Left lung (tissue), 4 donors: ENCODE measurements at regions not wholly inside any gene's neighbourhood (a gene's known extent, or its start where the extent isn't known, plus 50 kb on each side); places are given as distances from the start of the nearest gene placed in this dataset.

Source experiments
- ATAC-seq: fragments of 200-7000 bp; cut with Tn5 transposase; one replicate; pipeline ENCODE4 v1.9.1; 2020; ENCODE audit warnings: moderate library complexity
- DNase-seq, 4 donors: peaks; one replicate each; pipeline ENCODE4 v3.0.0-alpha.2; 2013 to 2020
- H3K27ac ChIP-seq, 2 donors: fragments of 200-600 bp; sonication (generic) in 1 of 2; one replicate each; pipeline versions ENCODE4 v1.5.0 to v1.8.0; 2020 to 2021
- H3K27me3 ChIP-seq, 2 donors: fragments of 200-600 bp; sonication (generic) in 1 of 2; one replicate each; pipeline versions ENCODE4 v1.5.0 to v1.8.0; 2020 to 2021
- H3K36me3 ChIP-seq, 2 donors: fragments of 200-600 bp; sonication (generic) in 1 of 2; one replicate each; pipeline versions ENCODE4 v1.5.0 to v1.8.0; 2020 to 2021
- H3K4me1 ChIP-seq, 2 donors: fragments of 200-600 bp; one replicate each; pipeline ENCODE4 v1.8.0; 2021
- H3K4me3 ChIP-seq, 2 donors: fragments of 200-600 bp; sonication (generic) in 1 of 2; one replicate each; pipeline versions ENCODE4 v1.5.0 to v1.8.0; 2020 to 2021; ENCODE audit warnings: mild to moderate bottlenecking in 1 of 2
- H3K9me3 ChIP-seq, 2 donors: fragments of 200-600 bp; sonication (generic) in 1 of 2; one replicate each; pipeline versions ENCODE4 v1.5.0 to v1.8.0; 2020 to 2021
- CTCF ChIP-seq, 2 donors: fragments of 200-600 bp; sonication (generic) in 1 of 2; IDR thresholded peaks; one replicate each; pipeline versions ENCODE4 v1.5.0 to v1.8.0; 2021; ENCODE audit warnings: antibody characterized with exemption in 2 of 2
- intact Hi-C, 2 donors: fragments of 100-400 bp; cut with DNase I; formaldehyde crosslinking; loops; one replicate each; pipeline versions ENCODE4 v1.11.2 to v1.14.2; 2022
- donor health status: DM: no; HTN: yes; CAD: no.
- donor health status: DM: no; HTN: no; CAD: no.

DNA sequence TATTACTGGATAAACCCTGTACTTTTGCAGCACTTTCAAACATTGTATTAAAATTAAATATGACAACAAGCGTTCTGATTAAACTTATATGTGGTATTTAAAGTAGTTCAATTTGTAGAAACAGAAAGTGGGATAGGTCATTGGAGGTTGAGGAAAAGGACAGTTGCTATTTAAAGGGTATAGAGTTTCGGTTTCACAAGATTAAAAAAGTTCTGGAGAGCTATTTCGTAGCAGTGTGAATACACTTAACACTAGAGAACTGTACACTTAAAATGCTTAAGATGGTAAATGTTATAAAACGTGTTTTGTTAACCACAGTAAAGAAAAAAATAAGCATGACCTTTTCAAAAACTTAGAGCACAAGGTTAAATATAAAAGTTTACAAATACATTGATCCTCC lies 382.1 kb downstream of the BRINP1 start:
- no peaks in the 10 kb centered on the region for H3K27me3 ChIP-seq
- H3K36me3 ChIP-seq = no peaks in the 10 kb centered on the region
- H3K4me3 ChIP-seq = no peak overlapping the region
- DNase-seq = no peak
- peak overlapping the region in 1 of 2 donors; percentile 34 for H3K27ac ChIP-seq
- H3K4me1 ChIP-seq = no peaks in the 10 kb centered on the region
- ATAC-seq = peak; percentile 82
- no peak for TF ChIP-seq CTCF (IDR thresholded peaks at IDR 0.05)
- no peaks in the 10 kb centered on the region for H3K9me3 ChIP-seq
- intact Hi-C loops = no loop called here

DNA sequence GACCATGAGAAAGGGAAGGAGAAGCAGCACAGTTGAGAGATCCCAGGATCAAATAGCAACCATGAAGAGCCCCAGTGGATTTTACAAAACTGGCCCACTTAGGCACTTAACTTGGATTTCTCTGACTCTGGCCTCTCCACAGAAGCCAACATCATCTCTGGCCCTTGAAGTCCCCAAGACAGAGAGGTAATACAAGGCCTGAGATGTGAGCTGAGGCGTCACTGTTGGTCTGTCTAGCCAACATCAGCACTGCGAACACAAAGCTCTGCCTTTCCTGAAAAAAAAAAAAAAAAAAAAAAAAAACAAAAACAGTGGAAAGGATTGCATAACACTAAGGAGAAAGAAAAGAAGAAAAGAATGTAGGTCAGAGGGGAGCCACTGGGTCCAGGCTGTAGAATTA lies 378.3 kb downstream of the BRINP1 start:
- Histone ChIP-seq H3K27me3 (no peaks in the 10 kb centered on the region), H3K4me1 (no peaks in the 10 kb centered on the region), H3K27ac (no peak overlapping the region), H3K36me3 (no peaks in the 10 kb centered on the region), H3K4me3 (no peak overlapping the region), H3K9me3 (no peaks in the 10 kb centered on the region)
- no peak for DNase-seq
- ATAC-seq = no peak
- intact Hi-C loops = no loop called here
- TF ChIP-seq CTCF (IDR thresholded peaks at IDR 0.05) = no peak

DNA sequence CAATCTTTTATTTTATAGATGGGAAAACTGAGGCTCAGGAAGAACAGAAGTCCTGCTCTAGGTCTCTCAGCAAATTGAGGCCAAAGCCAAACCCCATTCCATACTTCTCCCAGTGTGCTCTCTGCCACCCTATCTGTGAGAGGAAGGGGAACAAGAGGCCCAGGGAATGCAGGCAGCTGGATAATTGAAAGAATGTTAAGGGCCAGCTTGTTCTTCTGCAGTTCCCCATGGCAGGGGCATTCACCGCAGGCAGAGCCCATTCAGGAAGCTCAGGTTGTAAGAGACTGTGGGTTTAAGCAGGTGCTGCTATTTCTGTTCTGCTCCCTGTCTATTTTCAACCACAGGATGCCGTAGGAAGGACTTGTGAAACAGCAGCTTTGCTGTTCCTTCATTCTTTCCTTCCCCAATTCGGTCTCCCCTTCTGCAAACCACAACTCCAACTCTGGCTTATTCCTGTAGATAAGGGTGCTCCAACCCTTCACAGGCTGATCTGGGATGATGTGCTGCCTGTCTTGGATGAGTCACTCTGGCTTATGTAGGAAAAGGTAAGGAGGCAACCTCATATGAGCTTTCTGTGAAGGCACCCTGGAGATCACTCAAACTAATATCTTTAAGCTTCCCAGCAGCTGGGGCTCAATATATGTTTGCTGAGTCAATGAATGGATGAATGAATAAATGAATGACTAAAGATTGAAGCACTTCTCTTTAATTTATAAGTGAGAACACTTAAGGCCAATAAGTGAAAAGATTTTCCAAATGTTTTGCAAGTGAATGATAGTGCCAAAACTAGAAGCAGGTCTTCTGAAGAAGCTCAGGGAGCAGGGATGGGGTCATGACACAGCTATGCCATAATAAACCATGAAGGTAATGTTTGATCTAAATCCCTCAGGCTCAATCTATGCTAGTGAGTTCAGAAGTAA lies 377.6 kb downstream of the BRINP1 start:
- TF ChIP-seq CTCF (IDR thresholded peaks at IDR 0.05) = no peak
- intact Hi-C loops = no loop called here
- ATAC-seq = no peak

DNA sequence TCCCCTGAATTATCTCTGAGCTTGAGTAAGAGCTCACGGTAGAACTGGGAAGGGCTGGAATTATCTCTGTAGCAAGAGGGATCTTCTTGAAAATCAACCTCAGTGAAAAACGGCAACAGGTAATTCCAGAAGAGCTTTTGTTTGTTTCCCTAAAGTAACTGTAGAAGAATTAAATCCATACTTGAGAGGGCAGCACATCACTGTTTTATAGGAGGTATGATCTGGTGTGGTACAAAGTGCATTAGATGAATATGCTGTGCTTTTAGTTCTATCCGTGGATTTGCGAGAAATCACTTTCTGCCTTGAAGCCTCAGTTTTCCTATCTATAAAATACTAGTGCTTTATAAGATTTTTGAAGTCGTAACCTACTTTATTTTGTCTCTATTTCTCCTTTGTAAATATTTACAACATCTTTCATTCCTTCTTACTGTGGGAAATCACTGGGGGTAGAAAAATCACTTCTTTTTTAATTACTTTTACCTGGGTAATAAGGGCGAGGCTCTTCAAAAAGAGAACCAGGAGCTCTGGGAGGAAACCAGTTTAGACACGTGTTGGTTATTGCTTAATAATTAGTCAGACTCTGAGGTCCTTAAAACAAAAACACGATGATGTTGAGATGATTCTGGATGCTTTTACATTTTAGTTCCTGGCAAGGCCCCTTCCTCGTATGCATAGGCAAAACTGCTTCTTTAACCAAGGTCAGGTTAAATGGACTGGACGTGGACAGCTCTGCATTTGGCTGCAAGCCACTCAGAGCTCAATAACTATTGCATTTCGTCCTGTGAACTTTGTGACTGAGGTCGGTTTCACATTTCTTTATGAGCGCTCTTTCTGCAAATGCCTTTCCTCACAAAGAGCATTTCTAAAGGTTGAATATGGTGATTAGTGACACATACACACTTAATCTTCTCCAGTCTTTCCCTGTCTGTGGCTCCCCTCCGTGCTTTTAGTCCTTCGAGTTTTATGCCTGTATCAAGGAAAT lies 376.1 kb downstream of the BRINP1 start:
- TF ChIP-seq CTCF (IDR thresholded peaks at IDR 0.05) = no peak
- H3K36me3 ChIP-seq = no peaks in the 10 kb centered on the region
- peak; percentile 42 for ATAC-seq
- intact Hi-C loops = no loop called here
- no peak overlapping the region for H3K4me3 ChIP-seq
- H3K27ac ChIP-seq = no peak overlapping the region
- DNase-seq = no peak
- no peaks in the 10 kb centered on the region for H3K9me3 ChIP-seq
- H3K4me1 ChIP-seq = no peaks in the 10 kb centered on the region
- no peaks in the 10 kb centered on the region for H3K27me3 ChIP-seq

More for the DNA sequence above, 377.6 kb downstream of the BRINP1 start:
- Histone ChIP-seq H3K4me1 (no peaks in the 10 kb centered on the region), H3K9me3 (no peaks in the 10 kb centered on the region), H3K4me3 (no peak overlapping the region), H3K27me3 (no peaks in the 10 kb centered on the region), H3K27ac (no peak overlapping the region), H3K36me3 (no peaks in the 10 kb centered on the region)
- DNase-seq = no peak

DNA sequence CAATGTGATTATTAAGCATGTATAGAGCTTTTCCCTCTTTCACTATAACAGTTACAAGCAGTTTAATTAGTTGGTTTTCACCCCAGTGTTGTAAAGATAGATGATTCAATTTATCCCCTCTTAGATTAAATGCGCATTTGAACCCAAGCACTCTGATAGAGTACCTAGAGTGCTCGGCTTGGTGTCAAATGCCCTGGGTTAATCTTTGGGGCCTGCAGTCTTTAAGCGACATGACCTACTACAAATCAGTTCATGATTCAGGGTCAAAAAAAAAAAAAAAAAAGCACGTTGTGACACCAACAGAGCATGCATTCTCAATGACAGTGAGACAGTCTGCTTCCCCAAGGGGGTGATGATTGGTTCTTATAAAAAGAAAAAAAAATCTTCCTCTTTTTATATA lies 375.3 kb downstream of the BRINP1 start:
- ATAC-seq (no peak), DNase-seq (no peak)
- Histone ChIP-seq H3K27me3 (no peaks in the 10 kb centered on the region), H3K36me3 (no peaks in the 10 kb centered on the region), H3K4me3 (no peak overlapping the region), H3K9me3 (no peaks in the 10 kb centered on the region), H3K27ac (no peak overlapping the region), H3K4me1 (no peaks in the 10 kb centered on the region)
- intact Hi-C loops = no loop called here
- no peak for TF ChIP-seq CTCF (IDR thresholded peaks at IDR 0.05)
